22Rv1 (cell line): ENCODE measurements at regions not wholly inside any gene's neighbourhood (a gene's known extent, or its start where the extent isn't known, plus 50 kb on each side); places are given as distances from the start of the nearest gene placed in this dataset.

Experiments
- H3K27ac ChIP-seq: fragments of 450-650 bp; 2 replicates; pipeline ENCODE4 v1.5.1; 2017
- ZFX ChIP-seq: fragments of 450-650 bp; IDR thresholded peaks from 2 replicates; pipeline ENCODE4 v1.6.1; 2017; ENCODE audit warnings: antibody characterized with exemption, borderline replicate concordance
- TF ChIP-seq, protein P1 (sequence below): fragments of 450-650 bp; IDR thresholded peaks from 2 replicates; pipeline ENCODE4 v1.5.1; 2017; ENCODE audit warnings: mild to moderate bottlenecking

DNA sequence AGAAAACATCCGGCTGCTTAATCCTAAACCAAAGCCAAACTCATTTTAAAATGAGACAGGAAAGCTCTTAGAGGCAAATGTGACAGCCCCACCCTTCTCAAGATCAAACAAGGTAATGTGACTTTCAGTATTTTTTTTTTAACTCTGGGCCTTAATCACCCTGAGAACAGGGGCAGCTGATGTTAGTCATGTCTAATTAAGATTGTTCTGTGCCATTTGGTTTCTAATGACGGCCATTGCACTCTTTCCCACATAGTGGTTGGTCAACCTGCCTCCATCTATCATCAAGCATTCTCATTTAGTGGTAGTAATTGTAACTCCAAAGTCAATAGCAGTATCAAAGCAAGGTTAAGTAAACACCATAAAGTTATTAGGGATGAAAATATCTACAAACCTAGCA is 191.6 kb upstream of the EXOC2 start:
- H3K27ac ChIP-seq: no peak overlapping the region
- TF ChIP-seq, protein P1, sequence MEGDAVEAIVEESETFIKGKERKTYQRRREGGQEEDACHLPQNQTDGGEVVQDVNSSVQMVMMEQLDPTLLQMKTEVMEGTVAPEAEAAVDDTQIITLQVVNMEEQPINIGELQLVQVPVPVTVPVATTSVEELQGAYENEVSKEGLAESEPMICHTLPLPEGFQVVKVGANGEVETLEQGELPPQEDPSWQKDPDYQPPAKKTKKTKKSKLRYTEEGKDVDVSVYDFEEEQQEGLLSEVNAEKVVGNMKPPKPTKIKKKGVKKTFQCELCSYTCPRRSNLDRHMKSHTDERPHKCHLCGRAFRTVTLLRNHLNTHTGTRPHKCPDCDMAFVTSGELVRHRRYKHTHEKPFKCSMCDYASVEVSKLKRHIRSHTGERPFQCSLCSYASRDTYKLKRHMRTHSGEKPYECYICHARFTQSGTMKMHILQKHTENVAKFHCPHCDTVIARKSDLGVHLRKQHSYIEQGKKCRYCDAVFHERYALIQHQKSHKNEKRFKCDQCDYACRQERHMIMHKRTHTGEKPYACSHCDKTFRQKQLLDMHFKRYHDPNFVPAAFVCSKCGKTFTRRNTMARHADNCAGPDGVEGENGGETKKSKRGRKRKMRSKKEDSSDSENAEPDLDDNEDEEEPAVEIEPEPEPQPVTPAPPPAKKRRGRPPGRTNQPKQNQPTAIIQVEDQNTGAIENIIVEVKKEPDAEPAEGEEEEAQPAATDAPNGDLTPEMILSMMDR: no peak
- TF ChIP-seq ZFX: no peak

DNA sequence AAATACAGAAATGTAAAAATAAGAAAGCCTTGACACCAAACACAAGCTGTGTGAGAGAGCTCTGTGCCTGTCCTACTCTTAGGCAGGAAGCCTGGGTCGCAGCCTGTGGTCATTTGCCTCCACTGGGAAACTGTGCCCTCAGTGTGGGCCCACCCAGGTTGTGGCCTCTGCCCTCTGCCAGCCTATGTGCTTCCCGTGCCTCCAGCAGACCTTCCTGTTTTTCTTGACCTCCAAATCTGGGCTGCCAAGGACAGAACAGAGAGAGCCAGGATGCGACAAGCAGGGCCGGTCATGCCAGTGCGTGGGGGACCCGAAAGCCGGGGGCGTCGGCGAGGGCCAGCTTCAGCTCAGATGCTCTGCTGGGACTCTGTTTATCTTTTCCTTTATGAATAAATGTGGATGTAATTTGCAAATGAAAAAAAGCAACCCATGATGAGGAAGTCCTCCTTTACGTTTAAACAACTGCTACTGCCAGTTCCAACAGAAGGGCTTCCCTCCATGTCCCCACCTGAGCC is 189.2 kb upstream of the EXOC2 start:
- TF ChIP-seq, protein P1: no peak
- no peak for TF ChIP-seq ZFX
- H3K27ac ChIP-seq: no peak overlapping the region

DNA sequence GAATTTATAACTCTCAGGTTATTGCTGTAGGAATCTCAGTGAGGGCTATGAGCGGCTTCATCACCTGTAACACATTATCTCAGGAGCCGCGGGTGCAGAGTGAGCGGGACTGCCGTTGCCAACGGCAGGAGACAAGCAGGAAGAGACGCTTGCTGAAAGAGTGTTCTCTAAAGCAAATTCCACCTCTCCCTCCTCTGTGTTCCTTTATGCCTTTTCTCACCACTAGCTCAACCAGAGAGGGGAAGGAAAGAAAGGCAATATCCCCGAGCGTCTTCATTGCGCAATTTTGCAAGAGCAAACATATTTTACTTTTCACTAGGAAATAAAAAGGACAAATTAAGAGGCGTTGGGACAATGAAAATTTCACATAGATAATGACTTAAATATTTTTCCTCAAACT is 185.2 kb upstream of the EXOC2 start:
- TF ChIP-seq, protein P1: no peak
- no peak for TF ChIP-seq ZFX
- no peak overlapping the region for H3K27ac ChIP-seq

DNA sequence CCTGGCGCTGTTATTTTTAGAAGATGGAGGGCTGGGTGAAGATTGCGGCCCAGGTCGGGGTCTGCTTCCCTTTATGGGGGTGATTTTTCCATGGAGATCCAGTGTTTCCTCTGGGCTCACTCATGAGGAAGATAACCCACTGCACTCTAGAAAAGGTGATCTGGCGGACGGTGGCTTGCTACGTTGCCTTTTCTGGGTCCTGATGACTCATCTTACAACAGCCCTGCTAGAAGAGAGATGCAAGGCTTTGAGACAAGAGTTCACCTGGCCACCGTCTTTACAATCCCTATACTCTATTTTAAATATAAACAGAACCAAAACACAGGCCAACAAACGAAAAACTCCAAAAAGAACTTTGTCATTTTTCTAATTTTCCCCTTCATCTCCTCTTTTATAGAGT is 182.1 kb upstream of the EXOC2 start:
- no peak for TF ChIP-seq ZFX
- TF ChIP-seq, protein P1: no peak
- no peak overlapping the region for H3K27ac ChIP-seq

DNA sequence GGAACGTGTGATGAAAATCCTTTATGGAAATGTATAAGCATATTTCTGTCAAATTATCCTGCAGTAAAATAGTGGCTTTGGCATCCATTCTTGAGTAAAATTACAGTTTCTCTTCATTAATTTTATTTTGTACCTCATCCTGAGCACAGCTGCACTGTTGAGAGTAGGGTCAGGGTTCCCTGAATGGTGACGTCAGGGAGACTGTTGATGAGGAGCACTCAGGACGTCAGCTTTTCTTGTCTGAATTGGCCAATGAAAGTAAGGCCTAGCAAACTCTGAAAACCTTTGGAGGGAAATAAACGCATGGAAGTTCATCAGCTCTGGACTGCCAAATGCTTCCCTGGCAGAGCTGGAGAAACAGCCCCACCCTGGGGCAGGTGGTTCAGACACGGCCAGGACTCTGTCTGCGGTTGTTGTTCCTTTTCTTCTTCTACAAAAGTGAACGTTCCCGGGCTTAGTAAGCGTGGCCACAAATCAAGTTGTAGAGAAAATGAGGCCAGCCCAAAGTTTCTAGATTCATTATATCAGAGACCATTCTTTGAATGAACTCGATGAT is 179.7 kb upstream of the EXOC2 start:
- H3K27ac ChIP-seq: no peak overlapping the region
- TF ChIP-seq ZFX: no peak
- TF ChIP-seq, protein P1: no peak

DNA sequence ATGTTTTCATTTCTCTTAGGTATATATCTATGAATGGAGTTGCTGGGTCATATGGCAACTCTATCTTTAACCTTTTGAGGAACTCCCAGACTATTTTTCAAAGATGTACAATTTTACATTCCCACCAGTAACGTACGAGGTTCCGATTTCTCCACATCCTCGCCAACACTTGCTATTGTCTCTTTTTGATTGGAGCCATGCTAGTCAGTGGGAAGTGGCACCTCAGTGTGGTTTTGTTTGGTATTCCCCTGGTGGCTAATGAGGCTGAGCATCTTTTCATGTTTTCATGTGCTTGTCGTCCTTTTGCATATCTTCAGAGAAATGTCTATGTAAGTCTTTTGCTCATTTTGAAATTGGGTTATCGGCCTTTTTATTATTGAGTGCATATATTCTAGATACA is 178.6 kb upstream of the EXOC2 start:
- TF ChIP-seq ZFX: no peak
- TF ChIP-seq, protein P1: no peak

DNA sequence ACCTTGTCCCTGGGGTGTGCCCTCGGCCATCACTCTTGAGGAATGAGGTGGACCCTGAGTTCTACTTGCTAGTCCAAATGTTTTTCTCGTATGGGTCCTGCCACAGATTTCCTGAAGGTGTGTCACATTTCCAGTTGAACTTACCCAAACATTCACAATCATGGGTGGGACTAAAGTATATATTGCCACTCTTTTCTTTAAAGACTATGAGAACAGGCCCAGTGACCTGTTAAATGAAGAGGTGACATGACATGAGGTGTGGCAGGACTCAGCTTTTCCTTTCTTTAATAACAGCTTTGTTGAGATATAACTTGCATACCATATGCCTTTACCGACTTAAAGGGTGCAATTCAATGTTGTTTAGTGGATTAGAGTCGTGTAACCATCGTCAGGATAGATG is 177.2 kb upstream of the EXOC2 start:
- TF ChIP-seq, protein P1: no peak
- TF ChIP-seq ZFX: no peak
- H3K27ac ChIP-seq: no peak overlapping the region

More for the DNA sequence above, 178.6 kb upstream of the EXOC2 start:
- H3K27ac ChIP-seq: no peak overlapping the region
